SK-N-SH (cell line): ENCODE measurements at regions not wholly inside any gene's neighbourhood (a gene's known extent, or its start where the extent isn't known, plus 50 kb on each side); places are given as distances from the start of the nearest gene placed in this dataset.

ENCODE experiments used
- EP300 ChIP-seq, 2 experiments: IDR thresholded peaks; 2 replicates each; pipeline versions ENCODE4 v1.4.0 to v1.6.1; 2012; ENCODE audit warnings: borderline replicate concordance in 1 of 2, low read depth in 1 of 2, low read length in 1 of 2
- GABPA ChIP-seq: IDR thresholded peaks from 2 replicates; pipeline ENCODE4 v1.4.0; 2012; ENCODE audit warnings: low read depth, mild to moderate bottlenecking
- GATA2 ChIP-seq: sonication (generic); formaldehyde crosslinking; IDR thresholded peaks from 2 replicates; pipeline ENCODE4 v1.5.0; 2020; ENCODE audit warnings: mild to moderate bottlenecking, missing genetic modification reagents
- NFIC ChIP-seq: IDR thresholded peaks from 2 replicates; pipeline ENCODE4 v1.4.0; 2012; ENCODE audit warnings: borderline replicate concordance
- POLR2AphosphoS5 ChIP-seq: IDR thresholded peaks from 2 replicates; pipeline ENCODE4 v1.6.1; 2012; ENCODE audit warnings: low read depth, low read length
- RAD21 ChIP-seq: IDR thresholded peaks from 2 replicates; pipeline ENCODE4 v1.6.1; 2012; ENCODE audit warnings: mild to moderate bottlenecking, low read length
- RFX5 ChIP-seq: IDR thresholded peaks from 2 replicates; pipeline ENCODE4 v1.6.1; 2012; ENCODE audit warnings: mild to moderate bottlenecking, improper control_type of control experiment, low read length
- SMC3 ChIP-seq: IDR thresholded peaks from 2 replicates; pipeline ENCODE4 v1.6.1; 2012; ENCODE audit warnings: low read depth, low read length, improper control_type of control experiment
- TEAD4 ChIP-seq: IDR thresholded peaks from 2 replicates; pipeline ENCODE4 v1.4.0; 2012; ENCODE audit warnings: mild to moderate bottlenecking, borderline replicate concordance; ENCODE audit not compliant: insufficient read depth
- USF2 ChIP-seq: fragments of 150-350 bp; IDR thresholded peaks from 2 replicates; pipeline ENCODE4 v1.6.1; 2017; ENCODE audit warnings: antibody characterized with exemption, low read length, low read depth, borderline replicate concordance
- YY1 ChIP-seq: IDR thresholded peaks from 2 replicates; pipeline ENCODE4 v1.4.0; 2012; ENCODE audit warnings: low read depth, mild to moderate bottlenecking
- TF ChIP-seq, protein P1 (sequence below): fragments of 200-600 bp; sonication (generic); IDR thresholded peaks from 2 replicates; pipeline ENCODE4 v1.6.1; 2017; ENCODE audit warnings: antibody characterized with exemption, mild to moderate bottlenecking, moderate library complexity

GRCh38 chr18:68543344-68543743, 171.6 kb downstream of the TMX3 start:
- TF ChIP-seq, protein P1, sequence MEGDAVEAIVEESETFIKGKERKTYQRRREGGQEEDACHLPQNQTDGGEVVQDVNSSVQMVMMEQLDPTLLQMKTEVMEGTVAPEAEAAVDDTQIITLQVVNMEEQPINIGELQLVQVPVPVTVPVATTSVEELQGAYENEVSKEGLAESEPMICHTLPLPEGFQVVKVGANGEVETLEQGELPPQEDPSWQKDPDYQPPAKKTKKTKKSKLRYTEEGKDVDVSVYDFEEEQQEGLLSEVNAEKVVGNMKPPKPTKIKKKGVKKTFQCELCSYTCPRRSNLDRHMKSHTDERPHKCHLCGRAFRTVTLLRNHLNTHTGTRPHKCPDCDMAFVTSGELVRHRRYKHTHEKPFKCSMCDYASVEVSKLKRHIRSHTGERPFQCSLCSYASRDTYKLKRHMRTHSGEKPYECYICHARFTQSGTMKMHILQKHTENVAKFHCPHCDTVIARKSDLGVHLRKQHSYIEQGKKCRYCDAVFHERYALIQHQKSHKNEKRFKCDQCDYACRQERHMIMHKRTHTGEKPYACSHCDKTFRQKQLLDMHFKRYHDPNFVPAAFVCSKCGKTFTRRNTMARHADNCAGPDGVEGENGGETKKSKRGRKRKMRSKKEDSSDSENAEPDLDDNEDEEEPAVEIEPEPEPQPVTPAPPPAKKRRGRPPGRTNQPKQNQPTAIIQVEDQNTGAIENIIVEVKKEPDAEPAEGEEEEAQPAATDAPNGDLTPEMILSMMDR: no peak
- no peak for TF ChIP-seq POLR2AphosphoS5
- no peak for TF ChIP-seq GATA2
- no peak for TF ChIP-seq NFIC
- no peak for TF ChIP-seq RAD21
- no peak for TF ChIP-seq EP300 (IDR thresholded peaks at IDR 0.05; ENCODE audit: borderline replicate concordance in 1 of 2, low read depth in 1 of 2, low read length in 1 of 2)
- TF ChIP-seq YY1: no peak
- TF ChIP-seq SMC3: no peak
- TF ChIP-seq TEAD4: no peak
- no peak for TF ChIP-seq GABPA
- TF ChIP-seq USF2: no peak
- no peak for TF ChIP-seq RFX5
